HEK293T (cell line): ENCODE measurements at regions not wholly inside any gene's neighbourhood (a gene's known extent, or its start where the extent isn't known, plus 50 kb on each side); places are given as distances from the start of the nearest gene placed in this dataset.

Experiments used
- CTCF ChIA-PET: fragments of 350-600 bp; formaldehyde crosslinking; extraction: SDS; loops from one replicate; lab custom pipeline; 2021; ENCODE audit warnings: antibody characterized with exemption, inconsistent platforms; lab: Yijun Ruan, JAX
- POLR2A ChIA-PET: fragments of 350-600 bp; formaldehyde crosslinking; extraction: SDS; loops from one replicate; lab custom pipeline; 2020; ENCODE audit warnings: antibody characterized with exemption, inconsistent platforms; lab: Yijun Ruan, JAX
- DNase-seq: peaks from one replicate; pipeline ENCODE4 v3.0.0; 2012; ENCODE audit warnings: mixed read lengths; ENCODE audit errors: extremely low spot score
- ARNT ChIP-seq: fragments of 450-650 bp; IDR thresholded peaks from 2 replicates; pipeline ENCODE4 v1.6.1; 2017; ENCODE audit warnings: mild to moderate bottlenecking
- BHLHE40 ChIP-seq: fragments of 450-650 bp; IDR thresholded peaks from 2 replicates; pipeline ENCODE4 v1.6.1; 2016; ENCODE audit warnings: mild to moderate bottlenecking, moderate library complexity, borderline replicate concordance
- CTBP1 ChIP-seq: fragments of 450-650 bp; IDR thresholded peaks from 2 replicates; pipeline ENCODE4 v1.6.1; 2016; ENCODE audit warnings: borderline replicate concordance
- ELF4 ChIP-seq: fragments of 450-650 bp; IDR thresholded peaks from 2 replicates; pipeline ENCODE4 v1.6.1; 2017; ENCODE audit warnings: antibody characterized with exemption
- FOXA1 ChIP-seq: fragments of 450-650 bp; IDR thresholded peaks from 2 replicates; pipeline ENCODE4 v1.6.1; 2016; ENCODE audit warnings: mild to moderate bottlenecking
- FOXK2 ChIP-seq: fragments of 450-650 bp; IDR thresholded peaks from 2 replicates; pipeline ENCODE4 v1.6.1; 2016; ENCODE audit warnings: mild to moderate bottlenecking
- FOXM1 ChIP-seq: fragments of 450-650 bp; IDR thresholded peaks from 2 replicates; pipeline ENCODE4 v1.6.1; 2017; ENCODE audit warnings: mild to moderate bottlenecking, borderline replicate concordance
- HDGF ChIP-seq: fragments of 450-650 bp; IDR thresholded peaks from 2 replicates; pipeline ENCODE4 v1.6.1; 2017; ENCODE audit warnings: antibody characterized with exemption, borderline replicate concordance
- L3MBTL2 ChIP-seq: fragments of 450-650 bp; conservative IDR thresholded peaks from 2 replicates; pipeline ENCODE4 v1.6.1; 2016; ENCODE audit warnings: mild to moderate bottlenecking
- LEF1 ChIP-seq: fragments of 450-650 bp; IDR thresholded peaks from 2 replicates; pipeline ENCODE4 v1.6.1; 2017; ENCODE audit warnings: mild to moderate bottlenecking, borderline replicate concordance
- NFRKB ChIP-seq: fragments of 450-650 bp; IDR thresholded peaks from 2 replicates; pipeline ENCODE4 v1.6.1; 2016; ENCODE audit warnings: mild to moderate bottlenecking, moderate library complexity
- PKNOX1 ChIP-seq: fragments of 450-650 bp; IDR thresholded peaks from 2 replicates; pipeline ENCODE4 v1.6.1; 2016
- SP1 ChIP-seq: fragments of 450-650 bp; IDR thresholded peaks from 2 replicates; pipeline ENCODE4 v1.6.1; 2017
- SUZ12 ChIP-seq: fragments of 450-650 bp; IDR thresholded peaks from 2 replicates; pipeline ENCODE4 v1.6.1; 2016; ENCODE audit warnings: mild to moderate bottlenecking
- TARDBP ChIP-seq: fragments of 450-650 bp; IDR thresholded peaks from 2 replicates; pipeline ENCODE4 v1.6.1; 2016
- ZNF384 ChIP-seq: fragments of 450-650 bp; IDR thresholded peaks from 2 replicates; pipeline ENCODE4 v1.6.1; 2016

GRCh38 chr3:22257252-22257651 is 506.2 kb upstream of the ZNF385D start:
- ChIA-PET CTCF (no interaction called here), POLR2A (no interaction called here)
- DNase-seq: no peak
- TF ChIP-seq NFRKB (no peak), FOXA1 (no peak), FOXK2 (no peak), TARDBP (no peak), PKNOX1 (no peak), SP1 (no peak), BHLHE40 (no peak), L3MBTL2 (no peak), ARNT (no peak), ELF4 (no peak)

GRCh38 chr3:22262386-22262785 is 511.4 kb upstream of the ZNF385D start:
- ChIA-PET CTCF (no interaction called here), POLR2A (no interaction called here)
- DNase-seq: no peak
- no peak for TF ChIP-seq HDGF
- TF ChIP-seq FOXK2: no peak
- no peak for TF ChIP-seq ZNF384
- no peak for TF ChIP-seq CTBP1
- no peak for TF ChIP-seq L3MBTL2
- TF ChIP-seq FOXA1: no peak
- TF ChIP-seq BHLHE40: no peak
- TF ChIP-seq SP1: no peak
- no peak for TF ChIP-seq LEF1
- TF ChIP-seq SUZ12: no peak
- no peak for TF ChIP-seq ARNT
- TF ChIP-seq ELF4: no peak
- no peak for TF ChIP-seq NFRKB
- TF ChIP-seq FOXM1: no peak
- no peak for TF ChIP-seq TARDBP
- TF ChIP-seq PKNOX1: no peak

GRCh38 chr3:22263042-22263441 is 512.0 kb upstream of the ZNF385D start:
- DNase-seq: no peak
- TF ChIP-seq ARNT (no peak), BHLHE40 (no peak), ELF4 (no peak), HDGF (no peak), L3MBTL2 (no peak), TARDBP (no peak), FOXA1 (no peak), FOXK2 (no peak), ZNF384 (no peak), PKNOX1 (no peak), LEF1 (no peak), SUZ12 (no peak), NFRKB (no peak), SP1 (no peak), CTBP1 (no peak)
- ChIA-PET CTCF (no interaction called here), POLR2A (no interaction called here)

GRCh38 chr3:22265403-22265802 is 514.4 kb upstream of the ZNF385D start:
- TF ChIP-seq ZNF384 (no peak), HDGF (no peak), PKNOX1 (no peak), SUZ12 (no peak), LEF1 (no peak), FOXK2 (no peak), FOXM1 (no peak), FOXA1 (no peak), SP1 (no peak)
- POLR2A ChIA-PET: no interaction called here
- CTCF ChIA-PET: no interaction called here
- no peak for DNase-seq

GRCh38 chr3:22269831-22270230 is 518.8 kb upstream of the ZNF385D start:
- no peak for TF ChIP-seq LEF1
- ChIA-PET CTCF (interaction anchor here (0.7 kb wide), 1 partner anchor 12 kb away, joined by 3 read pairs; no protein-coding TSS in a partner anchor), POLR2A (no interaction called here)
- no peak for DNase-seq

- TF ChIP-seq ELF4 (no peak), LEF1 (no peak), HDGF (no peak), FOXA1 (no peak), SUZ12 (no peak), PKNOX1 (no peak), NFRKB (no peak), BHLHE40 (no peak), L3MBTL2 (no peak), FOXK2 (no peak), TARDBP (no peak), ARNT (no peak), ZNF384 (no peak)
- POLR2A ChIA-PET: no interaction called here
- no peak for DNase-seq
- CTCF ChIA-PET: no interaction called here
Measured at GRCh38 chr3:22276351-22276750, 525.3 kb upstream of the ZNF385D start.
